Cardiac muscle cell (in vitro differentiated cells and primary cell): ENCODE measurements at regions not wholly inside any gene's neighbourhood (a gene's known extent, or its start where the extent isn't known, plus 50 kb on each side); places are given as distances from the start of the nearest gene placed in this dataset.
A peak's percentile ranks its signal among the peaks of the same experiment; 100 is the strongest.

Experiments
- DNase-seq, 2 donors: peaks; one replicate each; pipeline versions ENCODE4 v3.0.0 to v3.0.0-alpha.2; 2010 to 2017; ENCODE audit warnings: low read depth in 1 of 2, low spot score in 1 of 2
- H3K27ac ChIP-seq: fragments of 200-600 bp; sonication (generic); 2 replicates; pipeline ENCODE4 v1.5.1; 2016
- H3K27me3 ChIP-seq: fragments of 200-600 bp; sonication (generic); 2 replicates; pipeline ENCODE4 v1.6.0; 2016; ENCODE audit warnings: control low read depth
- H3K36me3 ChIP-seq: fragments of 200-600 bp; sonication (generic); 2 replicates; pipeline ENCODE4 v1.5.1; 2016; ENCODE audit warnings: control low read depth
- H3K4me1 ChIP-seq: fragments of 200-600 bp; sonication (generic); 2 replicates; pipeline ENCODE4 v1.8.1; 2017; ENCODE audit warnings: low read depth, mild to moderate bottlenecking, mixed run types
- H3K4me3 ChIP-seq: fragments of 200-600 bp; sonication (generic); 2 replicates; pipeline ENCODE4 v1.5.1; 2016; ENCODE audit warnings: mild to moderate bottlenecking
- H3K9me3 ChIP-seq: fragments of 200-600 bp; sonication (generic); 2 replicates; pipeline ENCODE4 v1.5.1; 2017; ENCODE audit warnings: low read depth, mild to moderate bottlenecking, control low read depth
- TF ChIP-seq, protein P1 (sequence below): IDR thresholded peaks from 2 replicates; pipeline ENCODE4 v1.5.1; 2012; ENCODE audit warnings: low read depth, mild to moderate bottlenecking, low read length

DNA sequence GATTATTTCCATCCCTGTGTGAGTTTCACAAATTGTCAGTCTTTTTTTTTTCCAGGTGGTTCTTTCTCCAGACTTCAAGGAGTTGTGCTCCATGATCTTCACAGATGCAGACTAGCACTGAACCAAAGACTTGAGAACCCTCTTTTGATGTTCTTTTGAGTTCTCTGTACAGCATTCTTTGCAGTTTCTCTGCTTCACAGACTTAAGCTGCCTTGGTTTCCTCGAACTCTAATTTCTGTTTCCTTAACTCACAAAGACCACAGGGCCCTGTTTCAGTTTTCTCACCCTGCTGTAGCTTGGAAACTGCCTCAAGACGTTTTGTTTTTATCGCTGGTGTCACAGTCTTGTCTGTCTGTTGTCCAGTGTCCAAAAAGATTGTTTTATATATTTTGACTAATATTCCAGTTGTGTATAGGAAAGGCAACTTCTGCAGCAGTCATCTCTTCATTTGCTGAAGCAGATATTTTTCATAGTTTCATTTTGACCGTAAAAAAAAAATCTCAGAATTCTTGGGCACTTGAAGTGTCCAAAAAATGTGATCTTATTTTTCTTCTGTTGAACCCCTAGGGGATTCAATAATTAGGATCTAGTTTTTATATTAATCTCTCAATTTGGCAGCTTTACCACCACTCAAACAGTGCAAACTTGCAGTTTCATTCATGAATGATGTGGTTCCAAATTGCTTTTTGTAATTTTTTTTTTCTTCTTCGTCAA lies 97.0 kb upstream of the MC4R start:
- Histone ChIP-seq H3K27ac (no peak overlapping the region), H3K4me1 (no peaks in the 10 kb centered on the region), H3K36me3 (no peaks in the 10 kb centered on the region), H3K27me3 (no peaks in the 10 kb centered on the region), H3K4me3 (no peak overlapping the region), H3K9me3 (no peaks in the 10 kb centered on the region)
- TF ChIP-seq, protein P1, sequence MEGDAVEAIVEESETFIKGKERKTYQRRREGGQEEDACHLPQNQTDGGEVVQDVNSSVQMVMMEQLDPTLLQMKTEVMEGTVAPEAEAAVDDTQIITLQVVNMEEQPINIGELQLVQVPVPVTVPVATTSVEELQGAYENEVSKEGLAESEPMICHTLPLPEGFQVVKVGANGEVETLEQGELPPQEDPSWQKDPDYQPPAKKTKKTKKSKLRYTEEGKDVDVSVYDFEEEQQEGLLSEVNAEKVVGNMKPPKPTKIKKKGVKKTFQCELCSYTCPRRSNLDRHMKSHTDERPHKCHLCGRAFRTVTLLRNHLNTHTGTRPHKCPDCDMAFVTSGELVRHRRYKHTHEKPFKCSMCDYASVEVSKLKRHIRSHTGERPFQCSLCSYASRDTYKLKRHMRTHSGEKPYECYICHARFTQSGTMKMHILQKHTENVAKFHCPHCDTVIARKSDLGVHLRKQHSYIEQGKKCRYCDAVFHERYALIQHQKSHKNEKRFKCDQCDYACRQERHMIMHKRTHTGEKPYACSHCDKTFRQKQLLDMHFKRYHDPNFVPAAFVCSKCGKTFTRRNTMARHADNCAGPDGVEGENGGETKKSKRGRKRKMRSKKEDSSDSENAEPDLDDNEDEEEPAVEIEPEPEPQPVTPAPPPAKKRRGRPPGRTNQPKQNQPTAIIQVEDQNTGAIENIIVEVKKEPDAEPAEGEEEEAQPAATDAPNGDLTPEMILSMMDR = no peak
- DNase-seq = peak in 1 of 2 donors; percentile 10

DNA sequence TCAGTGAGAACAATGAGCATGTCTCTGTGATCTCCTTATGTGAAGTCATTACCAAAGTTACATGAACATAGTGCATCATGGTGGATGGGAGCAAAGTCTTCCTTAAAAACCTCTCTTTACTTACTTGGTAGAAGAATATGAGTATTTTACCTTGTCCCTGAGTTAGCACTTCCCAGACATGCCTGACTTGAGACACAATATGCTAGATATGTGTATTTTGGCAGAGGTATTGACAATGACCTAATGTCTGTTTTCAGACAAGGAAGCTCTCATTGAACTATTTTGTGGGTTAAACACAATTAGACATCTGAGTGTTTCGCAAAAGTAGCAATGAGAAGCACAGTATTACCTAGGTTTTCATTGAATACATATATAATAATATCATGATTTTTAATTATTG lies 99.1 kb upstream of the MC4R start:
- Histone ChIP-seq H3K9me3 (no peaks in the 10 kb centered on the region), H3K36me3 (no peaks in the 10 kb centered on the region), H3K27ac (no peak overlapping the region), H3K4me1 (no peaks in the 10 kb centered on the region), H3K27me3 (no peaks in the 10 kb centered on the region), H3K4me3 (no peak overlapping the region)
- no peak for DNase-seq
- TF ChIP-seq, protein P1 = no peak

DNA sequence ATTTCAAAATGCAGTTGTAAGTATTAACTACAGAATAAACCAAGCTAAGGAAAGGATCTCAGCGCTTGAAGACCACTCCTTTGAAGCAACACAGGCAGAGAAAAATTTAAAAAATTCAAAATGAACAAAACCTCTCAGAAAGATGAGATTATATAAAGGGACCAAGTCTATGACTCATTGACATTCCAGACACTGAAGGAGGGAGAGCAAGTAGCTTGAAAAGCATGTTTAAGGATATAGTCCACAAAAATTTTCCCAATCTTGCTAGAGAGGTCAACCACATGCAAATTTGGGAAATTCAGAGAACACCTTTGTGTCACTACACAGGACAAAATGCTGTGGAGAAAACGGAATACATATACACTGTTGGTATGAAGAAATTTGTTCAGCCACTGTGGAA lies 112.6 kb upstream of the MC4R start:
- peak in 1 of 2 donors; percentile 5 for DNase-seq
- Histone ChIP-seq H3K4me3 (no peak overlapping the region), H3K4me1 (no peaks in the 10 kb centered on the region), H3K36me3 (no peaks in the 10 kb centered on the region), H3K27ac (no peak overlapping the region), H3K27me3 (no peaks in the 10 kb centered on the region), H3K9me3 (no peaks in the 10 kb centered on the region)
- TF ChIP-seq, protein P1 = no peak

DNA sequence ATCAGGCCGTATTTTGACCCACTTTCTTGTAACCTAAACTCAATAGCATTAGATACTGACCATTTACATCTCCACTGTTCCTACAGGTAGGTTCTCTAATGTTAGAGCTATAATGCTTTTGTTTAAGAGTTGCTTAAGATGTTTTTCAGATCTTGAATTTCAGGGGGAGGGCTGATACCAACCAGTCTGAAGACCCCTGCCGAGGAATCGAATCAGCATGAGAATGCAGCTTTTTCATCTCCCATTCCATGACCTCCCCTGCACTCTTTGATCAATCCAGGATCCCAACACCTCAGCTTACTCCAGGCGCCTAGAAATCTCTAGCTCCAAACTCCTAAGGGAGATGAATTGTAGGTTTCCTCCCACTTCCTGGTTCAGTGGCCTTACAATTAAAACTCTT lies 120.5 kb upstream of the MC4R start:
- Histone ChIP-seq H3K27me3 (no peaks in the 10 kb centered on the region), H3K4me3 (no peak overlapping the region), H3K36me3 (no peaks in the 10 kb centered on the region), H3K4me1 (no peaks in the 10 kb centered on the region), H3K27ac (no peak overlapping the region), H3K9me3 (no peaks in the 10 kb centered on the region)
- TF ChIP-seq, protein P1 = no peak
- no peak for DNase-seq

DNA sequence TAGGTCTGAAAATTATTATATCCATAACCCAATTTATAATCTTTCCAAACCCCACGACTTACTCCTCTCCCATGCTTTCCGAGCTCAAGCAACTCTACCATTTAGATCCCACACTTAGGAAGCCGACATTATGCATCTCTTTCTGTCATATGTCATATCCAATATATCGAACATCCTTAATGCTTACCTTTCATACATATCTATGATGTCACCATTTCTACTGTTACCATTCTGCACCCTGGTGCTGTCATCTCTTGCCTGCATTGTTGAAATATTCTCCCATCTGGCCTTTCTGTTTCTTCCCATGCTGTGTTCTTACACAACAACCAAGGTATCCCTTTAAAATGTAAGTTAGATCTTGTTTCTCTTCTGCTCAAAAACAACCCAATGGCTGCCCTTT lies 127.1 kb upstream of the MC4R start:
- Histone ChIP-seq H3K27ac (no peak overlapping the region), H3K4me1 (no peaks in the 10 kb centered on the region), H3K9me3 (no peaks in the 10 kb centered on the region), H3K36me3 (no peaks in the 10 kb centered on the region), H3K4me3 (no peak overlapping the region), H3K27me3 (no peaks in the 10 kb centered on the region)
- no peak for DNase-seq
- TF ChIP-seq, protein P1 = no peak
